ENCODE measurements at regions not wholly inside any gene's neighbourhood (a gene's known extent, or its start where the extent isn't known, plus 50 kb on each side); places are given as distances from the start of the nearest gene placed in this dataset.

DNA sequence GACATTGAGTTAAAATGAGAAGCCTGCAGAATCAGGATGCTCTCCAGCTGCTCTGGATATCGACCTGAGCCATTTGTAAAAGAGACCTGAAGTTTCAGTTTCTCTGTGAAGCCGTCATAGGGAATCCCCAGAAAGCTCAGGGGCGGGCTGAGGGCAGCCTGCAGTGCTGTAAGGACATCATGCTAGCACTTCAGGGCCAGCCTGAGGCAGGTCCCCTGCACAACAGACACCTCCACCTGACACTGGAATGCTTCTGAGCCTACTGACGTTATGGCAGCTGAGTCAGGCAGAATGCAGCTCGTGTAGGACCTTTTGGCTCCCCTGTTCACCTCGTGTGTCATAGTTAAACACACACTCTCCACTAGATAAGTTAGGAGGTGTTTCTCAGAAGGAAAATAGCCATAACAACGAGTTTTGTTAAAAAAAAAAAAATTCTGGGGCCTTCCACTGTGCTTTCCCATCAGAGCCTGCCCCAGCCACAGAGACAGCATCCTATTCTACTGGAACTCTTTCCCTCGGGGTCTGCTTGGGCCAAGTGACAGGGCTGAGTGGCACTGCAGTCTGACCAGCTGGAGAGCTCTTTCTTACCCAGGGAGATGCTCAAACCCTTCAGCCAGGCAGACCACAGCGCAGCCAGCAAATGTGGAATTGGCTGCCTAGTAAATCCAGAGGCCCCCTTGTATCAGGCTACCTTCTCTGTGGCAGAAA is 354.9 kb downstream of the DIRAS2 start:
- H3K36me3 Mint-ChIP-seq, result no peaks in the 10 kb centered on the region
- H3K27ac Mint-ChIP-seq, result no peak overlapping the region
- H3K27me3 Mint-ChIP-seq, result peaks cover 6% of the 10 kb centered on the region
- no peak overlapping the region for H3K4me3 Mint-ChIP-seq
- no peaks in the 10 kb centered on the region for H3K9me3 Mint-ChIP-seq
- H3K4me1 Mint-ChIP-seq, result no peaks in the 10 kb centered on the region

DNA sequence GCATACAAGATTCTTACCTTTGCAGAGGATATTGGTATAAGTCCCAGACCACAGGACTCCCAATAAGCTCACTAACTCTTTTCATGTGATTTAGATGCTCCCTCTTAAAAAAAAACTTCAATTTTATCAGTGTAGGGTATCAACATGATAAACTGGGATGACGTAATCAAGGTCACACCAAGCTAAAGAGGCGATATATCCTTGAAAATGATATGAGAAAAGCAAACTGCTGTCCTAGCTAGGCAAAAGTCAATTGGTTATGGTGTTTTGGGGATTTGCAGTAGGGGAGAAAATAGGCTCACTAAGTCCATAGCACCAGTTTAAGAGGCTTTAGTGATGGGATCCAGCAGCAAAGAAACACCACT is 354.4 kb downstream of the DIRAS2 start:
- Mint-ChIP-seq H3K4me3 (no peak overlapping the region), H3K27me3 (peaks cover 4% of the 10 kb centered on the region), H3K9me3 (no peaks in the 10 kb centered on the region), H3K4me1 (no peaks in the 10 kb centered on the region), H3K27ac (no peak overlapping the region), H3K36me3 (no peaks in the 10 kb centered on the region)

DNA sequence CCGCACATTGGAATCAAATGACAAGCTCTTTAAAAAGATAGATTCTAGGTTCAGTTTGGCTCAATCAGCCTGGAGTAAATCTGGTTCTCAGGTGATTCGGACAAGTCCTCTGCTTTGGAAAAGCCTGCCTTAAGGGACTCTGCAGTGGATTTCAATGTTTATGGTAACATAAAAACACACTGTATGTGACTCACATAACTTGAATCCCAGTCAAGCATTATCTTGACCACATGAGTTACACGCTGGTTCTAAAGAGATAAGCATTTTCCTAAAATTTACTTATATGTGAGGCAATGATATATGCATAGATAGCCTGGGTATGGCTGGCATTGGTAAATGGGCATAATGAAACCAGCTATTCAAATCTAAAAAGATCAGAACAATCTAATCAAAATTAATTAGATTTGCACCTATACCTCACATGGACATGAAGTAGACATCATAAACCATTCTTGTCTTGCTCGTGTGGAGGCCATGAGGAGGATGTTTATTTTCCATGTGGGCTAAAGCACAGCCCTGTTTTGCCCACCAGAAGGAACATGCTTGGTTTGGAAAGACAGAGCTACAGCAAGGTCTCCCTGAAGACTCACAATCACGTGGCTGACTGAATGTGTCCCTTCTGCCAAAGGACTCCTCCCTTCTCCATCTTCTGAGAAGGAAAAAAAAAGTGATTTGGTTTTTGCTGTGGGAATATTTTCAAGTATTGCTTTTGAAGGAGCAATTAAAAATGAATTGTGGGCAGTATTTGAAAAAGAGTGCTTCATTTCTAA is 351.7 kb downstream of the DIRAS2 start:
- Mint-ChIP-seq H3K27ac (no peak overlapping the region), H3K27me3 (peaks cover 6% of the 10 kb centered on the region), H3K9me3 (no peaks in the 10 kb centered on the region), H3K4me3 (no peak overlapping the region), H3K4me1 (no peaks in the 10 kb centered on the region), H3K36me3 (no peaks in the 10 kb centered on the region)

DNA sequence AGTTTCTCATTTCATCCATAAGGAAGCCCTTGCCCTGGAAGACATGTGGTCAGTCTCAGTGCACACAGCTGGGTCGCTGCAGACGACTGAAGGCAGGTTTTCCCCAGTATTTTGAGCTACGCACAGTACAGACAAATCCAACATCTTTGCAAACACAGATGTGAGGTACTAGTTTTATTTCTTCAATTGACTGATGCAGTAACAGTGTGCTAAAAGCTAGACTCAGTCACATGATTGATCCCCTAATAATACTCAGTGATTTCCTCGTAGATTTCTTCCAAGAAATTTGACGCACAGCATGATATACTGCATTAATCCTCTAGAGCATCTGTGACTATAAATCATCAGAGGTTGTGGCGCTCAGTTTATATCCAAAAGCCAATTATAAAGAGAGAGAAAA is 346.1 kb downstream of the DIRAS2 start:
- Mint-ChIP-seq H3K9me3 (no peaks in the 10 kb centered on the region), H3K27ac (no peak overlapping the region)

DNA sequence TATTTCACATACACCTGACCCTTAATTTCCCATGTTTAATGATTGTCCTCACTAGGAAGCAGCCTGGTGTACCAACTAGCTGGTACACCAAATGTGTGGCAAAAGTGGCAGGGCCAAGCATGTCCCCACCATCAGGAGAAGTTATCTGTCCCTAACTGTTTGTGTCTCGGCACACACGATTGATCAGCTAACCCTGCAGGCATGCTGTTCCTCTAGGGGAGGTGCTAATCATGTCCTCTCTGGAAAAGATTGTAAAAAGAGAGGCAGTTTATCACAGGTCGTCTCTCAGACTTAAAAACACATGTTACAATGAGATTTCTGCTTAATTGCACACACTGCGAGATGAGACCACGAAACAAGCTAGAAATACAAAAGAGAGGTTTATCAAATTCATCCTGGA is 342.7 kb downstream of the DIRAS2 start:
- Mint-ChIP-seq H3K27ac (no peak overlapping the region), H3K4me3 (no peak overlapping the region), H3K36me3 (no peaks in the 10 kb centered on the region), H3K9me3 (no peaks in the 10 kb centered on the region), H3K27me3 (peaks cover 9% of the 10 kb centered on the region), H3K4me1 (no peaks in the 10 kb centered on the region)

More for the DNA sequence above, 346.1 kb downstream of the DIRAS2 start:
- Mint-ChIP-seq H3K4me3 (no peak overlapping the region), H3K36me3 (no peaks in the 10 kb centered on the region), H3K27me3 (peaks cover 8% of the 10 kb centered on the region), H3K4me1 (no peaks in the 10 kb centered on the region)

DNA sequence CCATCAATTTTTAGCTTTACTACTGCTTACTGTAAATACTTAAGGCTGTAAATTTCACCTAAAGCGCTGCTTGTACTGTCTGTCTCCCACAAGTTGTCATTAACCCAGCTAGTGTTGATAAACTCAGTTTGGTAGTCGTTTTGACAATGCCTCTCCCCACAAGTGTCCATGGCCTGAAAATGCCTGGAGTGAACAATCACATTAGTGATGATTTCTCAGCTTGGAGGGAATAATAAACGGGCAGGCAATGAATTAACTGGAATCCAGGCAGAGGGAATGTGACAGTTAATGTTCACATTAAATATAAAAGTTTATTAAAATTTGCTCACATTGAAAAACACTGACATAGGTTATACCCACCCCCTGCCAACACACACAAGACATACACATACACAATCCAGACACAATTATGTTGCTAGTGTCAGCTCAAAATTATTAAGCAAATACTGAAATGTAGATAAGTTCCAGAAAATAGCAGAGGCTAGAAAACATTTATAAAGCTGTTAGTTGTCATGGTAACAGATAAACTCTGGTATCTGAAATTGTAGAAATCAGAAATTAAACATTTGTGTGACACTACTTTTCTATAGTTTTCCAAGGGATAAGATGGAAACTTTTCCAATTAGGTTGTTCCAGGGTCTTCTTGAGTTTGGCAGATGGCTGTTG is 341.9 kb downstream of the DIRAS2 start:
- Mint-ChIP-seq H3K27me3 (peaks cover 12% of the 10 kb centered on the region), H3K9me3 (no peaks in the 10 kb centered on the region), H3K36me3 (no peaks in the 10 kb centered on the region), H3K27ac (no peak overlapping the region), H3K4me3 (no peak overlapping the region), H3K4me1 (no peaks in the 10 kb centered on the region)

DNA sequence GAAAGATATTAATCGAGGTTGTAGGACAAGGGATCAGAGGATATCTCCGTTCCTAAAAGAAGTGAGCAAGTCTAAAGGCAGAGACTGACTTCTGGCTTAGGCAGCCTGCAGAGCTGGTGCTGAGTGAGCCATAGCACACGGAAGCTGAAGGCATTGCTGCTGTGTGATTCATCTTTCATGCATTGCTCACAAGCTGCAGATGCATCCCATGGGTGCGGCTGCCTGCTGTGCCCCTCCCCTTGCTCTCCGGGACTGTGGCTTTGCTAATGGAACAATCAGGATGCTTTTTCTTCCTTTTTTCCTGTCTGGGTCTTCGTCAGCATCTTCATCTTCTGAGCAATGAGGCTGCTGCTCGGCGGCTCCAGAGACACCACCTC is 341.4 kb downstream of the DIRAS2 start:
- no peaks in the 10 kb centered on the region for H3K4me1 Mint-ChIP-seq
- H3K27me3 Mint-ChIP-seq, result peaks cover 8% of the 10 kb centered on the region

DNA sequence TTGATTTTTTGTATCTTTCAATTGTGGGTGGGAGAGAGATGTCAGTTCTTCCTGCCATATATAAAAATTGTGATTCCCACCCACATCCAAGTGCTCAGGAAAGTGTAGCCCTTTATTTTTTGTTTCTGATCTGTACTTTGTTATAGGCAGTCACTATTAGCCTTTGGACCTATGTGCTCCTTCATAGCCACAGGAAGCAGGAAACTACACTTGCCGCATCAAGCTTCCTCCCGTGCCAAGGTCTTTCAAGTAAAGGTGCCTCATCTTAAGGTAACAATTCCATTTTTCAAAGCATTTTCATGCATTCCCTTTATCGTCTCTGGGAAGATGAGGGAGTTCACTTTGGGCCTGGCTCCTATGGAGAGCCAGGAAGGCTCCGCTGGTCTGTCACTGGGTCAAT is 339.0 kb downstream of the DIRAS2 start:
- Mint-ChIP-seq H3K4me3 (no peak overlapping the region), H3K27ac (no peak overlapping the region), H3K27me3 (peaks cover 8% of the 10 kb centered on the region), H3K4me1 (no peaks in the 10 kb centered on the region), H3K9me3 (no peaks in the 10 kb centered on the region), H3K36me3 (no peaks in the 10 kb centered on the region)

More for the DNA sequence above, 341.4 kb downstream of the DIRAS2 start:
- Mint-ChIP-seq H3K27ac (no peak overlapping the region), H3K9me3 (no peaks in the 10 kb centered on the region), H3K4me3 (no peak overlapping the region), H3K36me3 (no peaks in the 10 kb centered on the region)

DNA sequence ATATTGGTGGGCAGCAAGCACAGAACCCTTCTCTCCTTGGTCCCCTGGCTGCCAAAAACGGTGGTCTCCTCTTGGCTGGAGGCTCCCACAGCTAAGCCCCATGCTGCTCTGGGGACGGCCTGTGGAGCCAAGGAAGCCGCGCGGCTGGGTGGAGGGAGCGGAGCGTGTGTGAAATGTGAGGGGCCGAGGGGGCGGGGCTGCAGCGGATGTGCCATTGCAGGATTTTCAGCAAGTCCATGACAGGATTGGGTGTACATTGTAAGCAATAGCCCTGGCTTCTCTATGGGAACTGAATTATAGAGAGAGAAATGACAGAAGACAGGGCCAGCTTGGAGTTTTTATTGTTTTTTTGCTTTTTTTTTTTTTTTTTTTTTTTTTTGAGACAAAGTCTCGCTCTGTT is 336.5 kb downstream of the DIRAS2 start:
- H3K27ac Mint-ChIP-seq, result no peak overlapping the region
- no peaks in the 10 kb centered on the region for H3K4me1 Mint-ChIP-seq
- H3K4me3 Mint-ChIP-seq, result no peak overlapping the region
- no peaks in the 10 kb centered on the region for H3K9me3 Mint-ChIP-seq
- H3K27me3 Mint-ChIP-seq, result peaks cover 8% of the 10 kb centered on the region
- H3K36me3 Mint-ChIP-seq, result no peaks in the 10 kb centered on the region

DNA sequence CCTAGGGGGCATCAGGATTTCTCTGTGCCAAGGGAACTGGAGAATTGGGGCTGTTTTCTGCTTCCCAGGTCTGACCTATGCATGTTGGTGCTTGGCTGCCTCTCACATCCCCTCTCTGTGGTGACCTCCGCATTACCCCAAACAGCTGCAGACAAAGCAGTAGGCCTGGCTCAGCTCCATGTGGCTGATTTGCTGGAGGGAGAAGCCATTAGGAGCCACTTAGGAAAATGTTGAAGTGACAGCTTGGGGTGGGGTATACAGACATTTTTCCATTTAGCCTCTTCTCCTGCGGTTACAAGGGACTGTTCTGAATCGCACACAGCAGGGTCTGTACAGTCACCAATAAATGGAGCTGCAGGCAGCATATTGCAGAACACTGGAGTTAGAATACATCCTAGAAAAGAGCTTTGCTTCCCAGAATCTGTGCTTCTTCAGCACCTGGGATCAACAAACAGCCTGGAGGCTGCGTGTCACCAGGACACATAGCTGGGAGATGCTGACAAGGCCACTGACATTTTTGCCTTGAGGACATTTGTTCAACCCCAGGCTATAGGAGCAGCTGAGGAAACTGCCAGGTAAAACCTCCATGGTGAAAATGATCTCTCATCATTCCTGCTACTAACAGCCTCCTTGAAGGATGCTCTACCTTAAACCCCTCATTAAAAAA is 335.3 kb downstream of the DIRAS2 start:
- peaks cover 6% of the 10 kb centered on the region for H3K27me3 Mint-ChIP-seq
- H3K27ac Mint-ChIP-seq, result no peak overlapping the region
- no peaks in the 10 kb centered on the region for H3K9me3 Mint-ChIP-seq
- H3K4me3 Mint-ChIP-seq, result no peak overlapping the region
- no peaks in the 10 kb centered on the region for H3K36me3 Mint-ChIP-seq
- no peaks in the 10 kb centered on the region for H3K4me1 Mint-ChIP-seq

DNA sequence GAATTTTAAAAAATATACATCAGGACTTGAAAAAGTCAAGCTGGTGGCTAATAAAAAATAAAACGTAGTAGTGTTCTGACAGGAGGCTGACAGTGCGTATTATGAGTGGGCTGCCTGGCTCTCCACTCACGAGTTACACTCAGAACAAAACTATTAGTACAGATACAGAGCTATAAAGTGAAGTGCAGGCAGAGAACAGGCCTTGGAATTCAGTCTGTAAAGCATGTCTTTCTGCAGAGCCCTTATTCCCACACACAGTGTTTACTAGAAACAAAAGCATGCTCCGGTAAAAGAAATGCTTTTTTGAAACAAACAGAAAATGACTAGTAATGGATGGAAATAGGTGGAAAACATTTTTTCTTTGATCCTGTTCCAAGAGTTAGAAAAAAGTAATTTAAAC is 334.7 kb downstream of the DIRAS2 start:
- Mint-ChIP-seq H3K27me3 (peaks cover 6% of the 10 kb centered on the region), H3K36me3 (no peaks in the 10 kb centered on the region), H3K27ac (no peak overlapping the region), H3K4me1 (no peaks in the 10 kb centered on the region), H3K4me3 (no peak overlapping the region), H3K9me3 (no peaks in the 10 kb centered on the region)

DNA sequence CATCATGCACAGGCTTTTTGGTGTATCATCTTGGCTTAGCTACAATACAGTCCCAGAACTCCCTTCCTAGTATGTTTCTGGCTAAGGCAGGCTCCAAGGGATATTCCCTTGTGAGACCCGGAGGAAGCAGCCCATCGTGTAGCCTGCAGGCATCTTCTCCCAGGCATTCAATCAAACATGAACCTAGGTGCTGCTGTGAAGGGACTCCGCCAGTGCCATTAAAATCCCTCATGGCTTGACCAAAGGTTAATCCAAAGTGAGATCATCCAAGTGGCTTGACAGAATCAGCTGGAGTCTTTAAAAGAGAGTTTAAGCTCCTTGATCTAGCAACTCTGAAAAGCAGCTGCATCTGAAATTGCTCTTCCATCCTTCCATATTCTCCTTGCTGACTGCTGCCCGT is 333.9 kb downstream of the DIRAS2 start:
- H3K27me3 Mint-ChIP-seq, result peaks cover 4% of the 10 kb centered on the region
- H3K9me3 Mint-ChIP-seq, result no peaks in the 10 kb centered on the region
- H3K27ac Mint-ChIP-seq, result no peak overlapping the region
- no peaks in the 10 kb centered on the region for H3K36me3 Mint-ChIP-seq
- H3K4me1 Mint-ChIP-seq, result no peaks in the 10 kb centered on the region
- H3K4me3 Mint-ChIP-seq, result no peak overlapping the region

DNA sequence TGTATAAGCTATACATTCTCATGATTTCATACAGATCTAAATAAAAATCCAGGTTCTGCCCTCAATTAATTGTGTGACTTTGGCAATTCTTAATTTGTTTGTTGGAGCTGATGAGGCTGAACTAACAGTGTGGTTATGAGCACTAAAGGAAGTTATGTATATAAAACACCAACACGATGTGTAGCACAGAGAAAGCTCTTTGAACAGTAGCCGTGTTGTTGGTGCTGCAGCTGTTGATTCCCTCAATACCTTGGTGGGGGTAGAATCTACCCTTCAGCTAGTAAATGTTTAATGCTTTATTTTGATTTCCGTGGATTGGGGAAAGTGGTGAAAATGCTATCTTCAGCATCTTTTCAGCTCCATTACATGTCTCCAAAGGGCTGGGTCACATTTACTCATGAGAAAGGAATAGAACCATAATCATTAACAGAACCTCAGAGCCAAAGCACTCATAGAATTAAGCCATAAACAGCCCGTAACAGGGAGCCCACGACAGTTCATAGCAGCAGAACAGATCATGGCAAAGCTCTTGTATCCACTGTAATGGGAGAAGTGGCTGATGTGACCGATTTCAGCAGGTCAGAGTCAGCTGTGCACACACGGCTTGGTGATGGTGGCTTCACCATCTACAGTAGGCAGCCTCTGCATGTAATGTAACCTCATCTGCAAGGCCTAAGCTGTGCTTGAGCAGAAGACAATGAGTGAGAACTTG is 332.7 kb downstream of the DIRAS2 start:
- Mint-ChIP-seq H3K27me3 (peaks cover 3% of the 10 kb centered on the region), H3K36me3 (no peaks in the 10 kb centered on the region), H3K9me3 (no peaks in the 10 kb centered on the region), H3K4me1 (no peaks in the 10 kb centered on the region), H3K27ac (no peak overlapping the region), H3K4me3 (no peak overlapping the region)

DNA sequence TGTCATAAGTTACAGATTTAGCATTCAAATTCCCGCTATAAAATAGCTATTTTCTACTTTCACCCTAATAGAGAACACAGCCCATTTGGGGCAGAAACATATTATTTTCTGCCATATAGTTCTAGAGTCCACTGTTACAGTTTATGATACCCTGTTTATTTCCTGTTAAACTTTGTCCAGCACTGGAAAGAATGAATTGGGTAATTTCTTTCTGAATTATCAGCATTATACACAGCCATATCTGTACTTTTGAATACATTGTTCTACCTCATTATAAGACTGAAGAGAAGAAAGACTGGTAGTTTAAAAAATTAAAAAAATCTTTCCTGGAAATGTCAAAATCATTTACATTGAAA is 332.1 kb downstream of the DIRAS2 start:
- no peak overlapping the region for H3K4me3 Mint-ChIP-seq
- no peaks in the 10 kb centered on the region for H3K36me3 Mint-ChIP-seq
- H3K27ac Mint-ChIP-seq, result no peak overlapping the region

DNA sequence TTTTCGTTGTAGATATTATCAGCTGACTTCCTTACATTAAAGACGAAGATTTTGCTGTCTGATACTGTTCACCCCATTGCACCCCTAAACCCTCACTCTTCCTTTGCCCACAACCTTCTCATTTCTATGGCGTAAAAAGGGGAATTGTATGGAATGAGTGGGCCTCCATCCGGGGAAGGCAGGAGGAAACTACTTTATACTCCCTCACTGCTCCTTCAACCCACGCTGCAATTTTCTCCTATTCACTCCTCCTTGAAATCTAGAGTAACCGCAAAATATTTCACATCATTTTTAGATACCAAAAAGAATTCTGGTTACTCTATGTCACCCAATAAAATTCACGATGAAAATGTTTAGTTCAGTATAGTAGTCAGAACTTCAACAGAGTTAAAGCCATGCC is 330.8 kb downstream of the DIRAS2 start:
- Mint-ChIP-seq H3K36me3 (peaks cover 2% of the 10 kb centered on the region), H3K9me3 (no peaks in the 10 kb centered on the region), H3K4me3 (no peak overlapping the region), H3K27me3 (peaks cover 4% of the 10 kb centered on the region), H3K27ac (no peak overlapping the region), H3K4me1 (no peaks in the 10 kb centered on the region)

More for the DNA sequence above, 332.1 kb downstream of the DIRAS2 start:
- Mint-ChIP-seq H3K9me3 (no peaks in the 10 kb centered on the region), H3K27me3 (no peaks in the 10 kb centered on the region), H3K4me1 (no peaks in the 10 kb centered on the region)

Measured in activated naive CD4-positive, alpha-beta T cell treated with anti-CD3 and anti-CD28 coated beads, Interleukin-2, amount 50 U/mL, for 24 hours (primary cell).